GM12891 (cell line): ENCODE measurements at regions not wholly inside any gene's neighbourhood (a gene's known extent, or its start where the extent isn't known, plus 50 kb on each side); places are given as distances from the start of the nearest gene placed in this dataset.

ENCODE experiments used
- POLR2A ChIP-seq: IDR thresholded peaks from 2 replicates; pipeline ENCODE4 v1.6.1; 2011; ENCODE audit warnings: low read depth, low read length, control low read depth
- POLR2AphosphoS5 ChIP-seq: IDR thresholded peaks from 2 replicates; pipeline ENCODE4 v1.6.1; 2011; ENCODE audit warnings: low read depth, low read length, control low read depth
- POU2F2 ChIP-seq: IDR thresholded peaks from 2 replicates; pipeline ENCODE4 v1.6.1; 2011; ENCODE audit warnings: low read depth, mild to moderate bottlenecking, control low read depth, low read length, moderate library complexity

- TF ChIP-seq POLR2AphosphoS5 (no peak), POLR2A (no peak), POU2F2 (no peak)
Measured at GRCh38 chrX:109261279-109261678, 220.6 kb downstream of the GUCY2F start.
